Right lobe of liver (tissue), 4 donors: ENCODE measurements at regions not wholly inside any gene's neighbourhood (a gene's known extent, or its start where the extent isn't known, plus 50 kb on each side); places are given as distances from the start of the nearest gene placed in this dataset.

Experiments
- CTCF ChIP-seq, 4 donors: fragments of 200-600 bp in 3 of 4; fragments of 450-650 bp in 1 of 4; IDR thresholded peaks; one replicate each; pipeline versions ENCODE4 v1.5.1 to v1.8.0; 2016 to 2022; ENCODE audit warnings: antibody characterized with exemption in 4 of 4, mild to moderate bottlenecking in 2 of 4
- POLR2A ChIP-seq: fragments of 450-650 bp; IDR thresholded peaks from one replicate; pipeline ENCODE4 v1.6.1; 2017; ENCODE audit warnings: antibody characterized with exemption, mild to moderate bottlenecking
- donor health status: DM: no; HTN: no; CAD: no.
- donor health status: DM: no; HTN: no; CAD: no.
- donor health status: DM: no; HTN: yes; CAD: no.

DNA sequence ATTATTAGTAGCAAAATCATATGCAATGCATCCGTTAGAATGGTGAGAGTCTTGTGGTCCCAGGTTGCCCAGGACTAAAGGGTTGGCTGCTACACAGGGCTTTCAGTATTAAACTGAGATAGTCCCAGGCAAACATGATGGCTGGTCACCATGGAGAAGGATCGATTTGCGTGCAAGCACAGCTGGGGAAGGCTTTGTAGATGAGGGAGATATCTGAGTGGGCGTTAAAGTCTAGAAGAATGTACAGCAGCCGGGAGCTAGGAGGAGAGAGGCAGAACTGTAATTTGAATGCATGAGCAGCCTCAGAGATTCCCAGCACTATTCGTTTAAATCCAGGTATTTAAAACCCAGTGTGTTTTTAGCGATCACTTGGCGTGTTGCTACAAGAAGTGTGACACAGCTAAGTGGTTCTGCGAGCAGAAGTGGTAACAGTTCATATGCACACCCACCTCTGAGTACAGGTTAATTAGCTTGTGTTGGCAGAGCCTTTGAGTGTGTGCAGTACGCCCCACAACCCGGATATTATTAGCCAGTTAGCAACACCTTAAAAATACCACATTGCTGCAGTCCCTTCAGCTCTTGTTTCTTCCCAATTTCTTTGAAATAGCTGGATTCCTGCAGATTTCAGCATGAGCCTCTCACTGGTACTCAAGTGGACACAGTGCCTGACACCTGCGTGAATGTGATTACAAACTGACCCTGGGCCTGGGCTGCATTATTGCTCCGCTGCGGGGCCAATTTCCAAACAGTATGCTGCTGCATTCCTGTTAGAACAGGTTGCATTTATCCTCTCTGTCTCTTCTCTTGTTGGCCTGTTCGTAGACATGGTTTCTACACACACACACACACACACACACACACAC, 67.2 kb upstream of the SCAF4 start:
- TF ChIP-seq CTCF (IDR thresholded peaks at IDR 0.05): no peak
- TF ChIP-seq POLR2A: no peak
